D721Med (cell line): ENCODE measurements at regions not wholly inside any gene's neighbourhood (a gene's known extent, or its start where the extent isn't known, plus 50 kb on each side); places are given as distances from the start of the nearest gene placed in this dataset.

Experiments
- DNase-seq: peaks from one replicate; pipeline ENCODE4 v3.0.0; 2011; ENCODE audit warnings: low spot score; ENCODE audit not compliant: insufficient read length
- FAIRE-seq: peaks from 2 replicates; lab custom pipeline; 2011; peaks lifted over from hg19 to GRCh38; lab: Jason Lieb, UNC
- TF ChIP-seq, protein P1 (sequence below): IDR thresholded peaks from 2 replicates; pipeline ENCODE4 v1.5.1; 2012; ENCODE audit warnings: mild to moderate bottlenecking, control low read depth; ENCODE audit not compliant: insufficient read depth; ENCODE audit errors: missing control alignments

DNA sequence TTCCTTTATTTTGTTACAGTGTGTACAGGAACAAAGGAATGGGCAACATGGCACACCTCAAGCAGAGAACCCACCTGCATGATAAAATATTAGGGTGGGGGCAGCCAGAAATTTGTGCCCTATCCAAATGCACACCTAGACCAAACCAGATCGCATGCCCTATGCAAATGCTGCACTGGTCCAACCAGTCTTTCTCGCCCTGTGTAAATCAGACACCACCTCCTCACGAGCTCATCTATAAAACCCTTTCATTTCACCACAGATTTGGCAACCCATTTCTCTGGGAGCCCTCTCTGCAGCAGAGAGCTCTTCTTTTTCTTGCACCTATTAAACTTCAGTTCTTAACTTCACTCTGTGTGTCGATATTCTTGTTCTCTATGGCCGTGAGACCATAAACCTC lies 1559.2 kb downstream of the SLITRK1 start:
- TF ChIP-seq, protein P1, sequence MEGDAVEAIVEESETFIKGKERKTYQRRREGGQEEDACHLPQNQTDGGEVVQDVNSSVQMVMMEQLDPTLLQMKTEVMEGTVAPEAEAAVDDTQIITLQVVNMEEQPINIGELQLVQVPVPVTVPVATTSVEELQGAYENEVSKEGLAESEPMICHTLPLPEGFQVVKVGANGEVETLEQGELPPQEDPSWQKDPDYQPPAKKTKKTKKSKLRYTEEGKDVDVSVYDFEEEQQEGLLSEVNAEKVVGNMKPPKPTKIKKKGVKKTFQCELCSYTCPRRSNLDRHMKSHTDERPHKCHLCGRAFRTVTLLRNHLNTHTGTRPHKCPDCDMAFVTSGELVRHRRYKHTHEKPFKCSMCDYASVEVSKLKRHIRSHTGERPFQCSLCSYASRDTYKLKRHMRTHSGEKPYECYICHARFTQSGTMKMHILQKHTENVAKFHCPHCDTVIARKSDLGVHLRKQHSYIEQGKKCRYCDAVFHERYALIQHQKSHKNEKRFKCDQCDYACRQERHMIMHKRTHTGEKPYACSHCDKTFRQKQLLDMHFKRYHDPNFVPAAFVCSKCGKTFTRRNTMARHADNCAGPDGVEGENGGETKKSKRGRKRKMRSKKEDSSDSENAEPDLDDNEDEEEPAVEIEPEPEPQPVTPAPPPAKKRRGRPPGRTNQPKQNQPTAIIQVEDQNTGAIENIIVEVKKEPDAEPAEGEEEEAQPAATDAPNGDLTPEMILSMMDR = no peak
- FAIRE-seq (no peak), DNase-seq (no peak)

DNA sequence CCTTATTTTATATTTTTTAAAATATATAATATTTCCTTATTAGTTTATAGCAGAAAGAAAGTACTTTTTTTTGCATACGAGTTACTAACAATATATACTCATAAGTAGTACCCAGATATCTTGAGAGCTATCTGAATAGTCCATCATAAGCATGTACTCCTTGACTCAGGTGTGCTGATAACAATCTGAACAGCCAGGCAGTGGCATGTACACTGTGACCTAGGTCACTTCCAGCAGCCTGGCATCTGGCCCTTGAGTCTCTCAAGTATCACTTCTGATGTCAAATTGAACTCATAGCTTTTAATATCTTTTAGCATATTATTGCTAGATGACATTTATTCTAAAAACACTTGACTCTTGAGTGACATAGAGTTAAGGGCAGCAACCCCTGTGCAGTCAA lies 1576.7 kb downstream of the SLITRK1 start:
- no peak for DNase-seq
- TF ChIP-seq, protein P1 = no peak

DNA sequence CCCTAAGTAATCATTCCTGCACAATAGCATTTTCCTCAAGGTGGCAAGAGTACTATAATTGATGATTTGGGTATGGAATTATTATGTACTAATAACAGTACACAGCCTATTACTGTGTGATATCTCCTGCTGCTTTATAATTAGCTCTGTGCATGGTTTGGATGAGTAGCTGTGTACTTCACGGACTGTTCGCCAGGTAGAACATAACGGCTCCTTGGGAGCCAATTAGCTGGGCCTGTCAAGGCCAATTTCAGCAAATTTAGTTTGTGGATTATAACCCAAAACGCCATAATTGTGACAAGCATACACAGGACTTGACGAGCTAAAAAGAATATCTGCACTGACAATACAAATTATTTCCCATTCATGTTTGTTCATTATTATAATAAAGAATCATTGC lies 1584.2 kb downstream of the SLITRK1 start:
- TF ChIP-seq, protein P1 = no peak
- DNase-seq (no peak), FAIRE-seq (no peak)

More for the DNA sequence above, 1576.7 kb downstream of the SLITRK1 start:
- no peak for FAIRE-seq

DNA sequence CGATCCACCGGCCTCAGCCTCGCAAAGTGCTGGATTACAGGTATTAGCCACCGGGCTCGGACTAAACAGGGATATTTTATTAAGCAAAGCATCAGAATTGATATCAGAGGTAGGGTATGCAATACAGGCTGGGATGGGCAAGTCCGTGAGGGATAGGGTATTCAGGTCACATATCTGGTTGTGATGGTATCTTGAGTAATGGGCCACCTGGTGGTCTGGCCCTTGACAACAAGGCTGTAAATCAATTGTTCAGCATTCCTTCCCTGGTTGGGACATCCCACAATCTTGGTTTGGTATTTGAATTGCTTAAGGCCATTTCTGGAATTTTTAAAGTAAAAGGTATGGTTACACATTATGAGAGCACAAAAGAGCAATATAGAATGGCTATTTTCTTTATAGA lies 1588.0 kb downstream of the SLITRK1 start:
- TF ChIP-seq, protein P1 = no peak
- DNase-seq = no peak
- no peak for FAIRE-seq

DNA sequence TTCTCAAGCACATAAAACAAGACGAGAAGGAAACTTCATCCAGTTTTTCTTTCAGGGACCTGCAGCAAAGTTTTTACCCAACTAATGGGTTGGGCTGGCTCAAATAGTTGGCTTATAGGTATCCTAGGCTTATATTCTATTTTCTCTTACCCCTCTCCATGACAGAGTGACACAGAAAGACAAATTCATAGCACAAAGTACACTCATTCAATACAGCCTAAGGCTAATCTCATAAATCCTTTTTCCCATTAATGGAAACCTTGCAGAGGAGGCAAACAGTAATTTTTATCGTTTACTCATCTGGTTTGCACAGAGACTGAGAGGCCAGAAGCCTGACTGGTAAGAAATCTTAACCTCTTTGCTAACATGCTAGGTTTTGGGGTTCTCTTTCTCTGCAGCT lies 1589.9 kb downstream of the SLITRK1 start:
- TF ChIP-seq, protein P1 = no peak
- DNase-seq (no peak), FAIRE-seq (no peak)

DNA sequence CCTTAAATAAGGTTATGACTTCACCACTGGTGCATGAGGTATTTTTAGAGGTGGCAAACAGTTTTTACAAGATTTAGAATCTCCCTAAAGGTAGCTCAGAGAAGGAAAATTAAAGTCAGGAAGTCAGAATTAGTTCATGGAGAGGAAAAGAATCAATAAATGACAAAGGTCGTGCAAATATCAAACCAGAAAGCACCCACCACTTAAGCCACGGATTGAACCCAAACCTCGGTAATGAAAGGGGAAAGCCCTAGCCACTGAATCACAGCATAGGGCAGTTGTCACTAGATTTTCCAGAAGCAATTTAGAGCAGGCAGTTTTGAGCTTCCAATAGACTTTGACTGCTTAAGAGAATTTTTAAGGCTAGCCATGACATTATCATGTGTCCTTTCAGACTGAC lies 1590.4 kb downstream of the SLITRK1 start:
- TF ChIP-seq, protein P1 = no peak
- no peak for FAIRE-seq
- no peak for DNase-seq

DNA sequence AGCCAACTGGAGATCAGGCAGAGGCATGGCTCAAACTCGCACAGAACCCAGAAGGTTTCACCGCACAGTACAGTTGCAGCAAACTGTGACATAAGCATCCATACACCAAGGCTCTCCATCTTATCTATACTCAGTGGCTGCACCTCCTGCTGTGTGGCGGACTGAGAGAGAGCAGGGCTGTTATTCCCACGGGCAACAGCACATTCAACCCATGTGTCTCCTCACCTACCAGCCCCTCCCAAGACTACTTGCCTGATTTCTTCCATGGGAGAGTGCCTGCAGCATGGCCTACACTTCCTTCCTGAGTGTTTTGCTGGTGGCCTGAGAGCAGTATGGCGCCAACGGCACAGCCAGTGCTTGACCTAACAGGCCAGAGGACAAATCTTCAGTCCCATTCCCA lies 1606.6 kb downstream of the SLITRK1 start:
- TF ChIP-seq, protein P1 = no peak
- FAIRE-seq = no peak

More for the DNA sequence above, 1606.6 kb downstream of the SLITRK1 start:
- no peak for DNase-seq
